ENCODE measurements at regions not wholly inside any gene's neighbourhood (a gene's known extent, or its start where the extent isn't known, plus 50 kb on each side); places are given as distances from the start of the nearest gene placed in this dataset.

- TF ChIP-seq CTCF (IDR thresholded peaks at IDR 0.05) (no peak), POLR2A (IDR thresholded peaks at IDR 0.05) (no peak)
Observed at GRCh38 chr3:177550667-177551066, 353.4 kb upstream of the TBL1XR1 start.

All from breast epithelium (tissue), 3 donors.